ES-I3 (cell line): ENCODE measurements at regions not wholly inside any gene's neighbourhood (a gene's known extent, or its start where the extent isn't known, plus 50 kb on each side); places are given as distances from the start of the nearest gene placed in this dataset.

Experiments used
- H3K36me3 ChIP-seq: 2 replicates; pipeline ENCODE4 v1.6.1; 2013; ENCODE audit warnings: mild to moderate bottlenecking, low read length, control low read depth, moderate library complexity; ENCODE audit not compliant: insufficient read depth
- H3K4me1 ChIP-seq: 2 replicates; pipeline ENCODE4 v1.6.1; 2013; ENCODE audit warnings: mild to moderate bottlenecking, control low read depth, low read length; ENCODE audit not compliant: insufficient read depth
- H3K9ac ChIP-seq: 2 replicates; pipeline ENCODE4 v1.6.1; 2013; ENCODE audit warnings: low read depth, mild to moderate bottlenecking, low read length, moderate library complexity
- H3K9me3 ChIP-seq: 2 replicates; pipeline ENCODE4 v1.6.1; 2013; ENCODE audit warnings: mild to moderate bottlenecking, low read length, moderate library complexity; ENCODE audit not compliant: control insufficient read depth, insufficient read depth

DNA sequence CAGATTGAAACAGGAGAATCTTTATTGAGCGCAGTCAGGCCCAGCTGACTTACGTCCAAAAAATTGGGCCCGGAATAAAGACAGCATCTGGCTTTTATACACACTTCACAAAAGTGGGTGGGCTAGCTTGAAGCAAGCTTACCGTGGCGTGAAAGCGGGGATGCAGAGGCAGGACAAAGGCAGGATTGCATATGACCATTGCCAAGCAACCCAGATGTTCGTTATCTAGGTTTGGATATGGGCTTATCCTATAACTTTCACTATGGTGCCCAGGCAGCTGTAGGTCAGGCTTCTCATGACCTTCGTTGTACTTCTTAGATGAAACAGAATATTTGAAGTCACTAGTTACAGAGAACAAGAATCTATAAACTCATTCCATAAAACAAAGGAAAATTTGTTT lies 1575.6 kb upstream of the RAG2 start:
- Histone ChIP-seq H3K36me3 (no peaks in the 10 kb centered on the region), H3K4me1 (no peaks in the 10 kb centered on the region), H3K9me3 (no peaks in the 10 kb centered on the region), H3K9ac (no peak overlapping the region)

DNA sequence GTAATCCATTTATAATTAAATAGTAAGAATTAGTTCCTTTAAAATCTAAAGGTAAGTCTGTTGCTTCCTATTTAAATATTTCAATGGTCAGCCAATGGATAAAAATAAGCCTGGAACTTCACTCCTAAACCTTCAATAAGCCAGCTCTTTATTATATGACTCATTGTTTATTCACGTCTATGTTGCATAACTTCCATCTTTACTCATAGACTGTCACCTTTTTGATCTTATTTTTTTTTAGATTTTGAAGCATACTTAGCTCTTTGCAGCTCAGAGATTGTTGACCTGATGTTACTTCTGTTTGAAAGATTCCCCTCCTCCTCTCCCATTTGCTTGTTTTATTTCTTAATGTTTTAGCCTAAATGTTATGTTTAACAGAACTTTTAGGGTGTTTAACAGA lies 1571.2 kb upstream of the RAG2 start:
- Histone ChIP-seq H3K9ac (no peak overlapping the region), H3K36me3 (no peaks in the 10 kb centered on the region), H3K9me3 (no peaks in the 10 kb centered on the region), H3K4me1 (no peaks in the 10 kb centered on the region)

DNA sequence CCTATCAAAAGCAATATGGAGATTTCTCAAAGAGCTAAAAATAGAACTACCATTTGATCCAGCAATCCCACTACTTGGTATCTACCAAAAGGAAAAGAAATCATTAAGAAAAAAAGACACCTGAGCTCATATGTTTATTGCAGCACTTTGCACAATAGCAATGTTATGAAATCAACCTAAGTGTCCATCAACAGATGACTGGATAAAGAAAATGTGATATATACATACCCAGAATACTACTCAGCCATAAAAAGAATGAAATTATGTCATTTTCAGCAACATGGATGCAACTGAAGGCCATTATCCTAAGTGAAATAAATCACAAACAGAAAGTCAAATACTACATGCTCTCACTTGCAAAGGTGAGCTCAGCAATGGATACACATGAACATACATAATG lies 1565.5 kb upstream of the RAG2 start:
- Histone ChIP-seq H3K4me1 (no peaks in the 10 kb centered on the region), H3K36me3 (no peaks in the 10 kb centered on the region), H3K9me3 (no peaks in the 10 kb centered on the region), H3K9ac (no peak overlapping the region)

DNA sequence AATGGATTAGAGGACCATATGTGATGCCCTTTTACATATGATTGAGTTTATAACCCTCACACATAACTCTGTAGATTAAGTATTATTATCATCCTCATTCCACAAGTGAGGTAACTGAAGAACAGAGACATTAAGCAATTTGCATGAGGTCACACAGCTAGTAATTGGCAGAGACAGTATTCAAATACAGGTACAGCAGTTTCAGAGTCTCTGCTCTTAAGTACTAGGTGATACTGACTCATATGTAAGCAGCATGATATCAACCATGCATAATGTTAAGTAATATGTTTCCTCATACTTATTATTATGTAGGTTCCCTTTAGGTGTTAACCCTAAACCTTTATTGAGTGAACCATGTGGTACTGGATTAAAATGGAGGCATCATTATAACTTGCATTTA lies 1562.4 kb upstream of the RAG2 start:
- Histone ChIP-seq H3K4me1 (no peaks in the 10 kb centered on the region), H3K9me3 (no peaks in the 10 kb centered on the region), H3K36me3 (no peaks in the 10 kb centered on the region), H3K9ac (no peak overlapping the region)

DNA sequence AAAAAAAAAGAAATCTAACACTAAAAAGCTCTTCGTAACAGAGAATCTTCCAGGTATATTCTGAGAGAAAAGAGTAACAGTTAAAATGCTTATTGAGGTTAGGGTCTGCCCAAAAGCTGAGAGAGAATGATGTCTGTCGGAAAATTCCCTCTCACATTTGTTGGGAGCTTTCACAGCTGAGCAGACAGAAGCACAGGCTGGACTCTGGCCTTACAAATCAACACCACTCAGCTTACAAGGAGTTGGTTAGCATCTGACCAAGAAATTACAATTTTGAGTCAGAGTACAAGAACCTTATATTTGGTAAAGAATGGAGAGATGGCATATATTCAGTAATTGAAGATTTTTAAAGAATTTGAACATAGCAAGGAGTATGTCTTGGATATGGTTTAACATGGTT lies 1561.0 kb upstream of the RAG2 start:
- peaks cover 3% of the 10 kb centered on the region; the same call in 1 of the 2 replicates for H3K4me1 ChIP-seq
- no peaks in the 10 kb centered on the region for H3K36me3 ChIP-seq
- no peak overlapping the region for H3K9ac ChIP-seq
- H3K9me3 ChIP-seq = no peaks in the 10 kb centered on the region

DNA sequence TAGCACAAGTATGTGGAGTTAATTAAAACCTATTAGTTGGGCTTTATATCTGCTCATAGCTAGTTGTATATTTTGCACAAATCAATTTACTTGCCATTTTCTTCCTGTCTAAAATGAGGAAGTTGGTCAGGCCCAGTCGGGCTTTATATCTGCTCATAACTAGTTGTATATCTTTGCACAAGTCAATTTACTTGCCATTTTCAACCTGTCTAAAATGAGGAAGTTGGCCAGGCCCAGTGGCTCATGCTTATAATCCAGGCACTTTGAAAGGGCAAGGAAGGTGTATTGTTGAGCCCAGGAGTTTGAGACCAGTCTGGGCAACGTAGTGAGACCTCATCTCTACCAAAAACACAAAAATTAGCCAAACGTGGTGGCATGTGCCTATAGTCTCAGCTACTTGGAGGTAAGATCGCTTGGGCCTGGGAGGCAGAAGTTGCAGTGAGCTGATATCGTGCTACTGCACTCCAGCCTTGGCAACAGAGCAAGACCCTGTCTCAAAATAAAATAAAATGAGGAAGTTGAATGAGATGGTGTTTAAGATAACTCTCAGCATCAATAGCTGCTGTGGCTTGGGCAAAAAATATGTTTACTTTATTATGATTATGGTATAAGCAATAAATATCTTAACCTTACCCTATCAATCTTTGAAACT lies 1558.6 kb upstream of the RAG2 start:
- H3K9ac ChIP-seq = no peak overlapping the region
- no peaks in the 10 kb centered on the region for H3K36me3 ChIP-seq
- H3K4me1 ChIP-seq = peaks cover 14% of the 10 kb centered on the region; the same call in 1 of the 2 replicates
- no peaks in the 10 kb centered on the region for H3K9me3 ChIP-seq

DNA sequence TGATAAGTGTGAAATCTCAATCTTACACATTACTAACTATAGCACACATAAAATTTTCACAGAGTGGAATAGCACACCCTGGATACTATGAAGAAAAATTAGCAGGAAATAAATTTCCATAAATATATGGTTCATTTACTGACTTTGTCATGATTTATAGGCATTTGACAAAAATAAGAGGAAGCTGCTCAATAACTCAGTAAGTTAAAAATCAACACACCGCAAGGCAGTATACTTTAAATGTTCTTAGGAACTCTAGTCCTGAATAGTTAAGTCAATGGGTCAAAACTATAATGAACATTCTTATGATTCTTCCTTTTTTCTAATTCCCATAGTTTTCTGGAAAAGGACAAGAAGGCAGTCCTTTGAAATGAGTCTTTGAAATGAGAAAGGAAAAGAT lies 1557.8 kb upstream of the RAG2 start:
- peaks cover 14% of the 10 kb centered on the region; the same call in 1 of the 2 replicates for H3K4me1 ChIP-seq
- no peaks in the 10 kb centered on the region for H3K36me3 ChIP-seq
- H3K9ac ChIP-seq = no peak overlapping the region
- H3K9me3 ChIP-seq = no peaks in the 10 kb centered on the region

DNA sequence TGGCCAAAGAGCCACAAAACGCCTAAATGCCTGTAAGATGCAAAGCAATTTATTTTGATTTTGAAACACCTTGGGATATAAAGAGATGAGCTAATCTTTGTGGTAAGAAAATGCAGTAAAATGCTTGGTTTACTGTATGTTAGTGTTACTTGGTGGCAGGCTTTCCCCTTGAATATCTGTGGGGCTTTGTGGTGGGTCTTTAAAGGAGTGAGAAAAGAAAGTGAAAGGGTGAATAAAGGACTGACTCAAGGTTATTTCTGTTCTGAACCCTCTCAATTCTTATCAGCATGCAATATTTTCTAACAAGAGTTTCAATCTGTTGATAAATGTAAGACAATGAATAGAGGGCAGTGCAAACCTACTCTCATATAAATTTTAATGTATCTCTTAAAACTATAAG lies 1555.9 kb upstream of the RAG2 start:
- Histone ChIP-seq H3K9ac (no peak overlapping the region), H3K4me1 (peaks cover 14% of the 10 kb centered on the region; the same call in 1 of the 2 replicates), H3K9me3 (no peaks in the 10 kb centered on the region), H3K36me3 (no peaks in the 10 kb centered on the region)

DNA sequence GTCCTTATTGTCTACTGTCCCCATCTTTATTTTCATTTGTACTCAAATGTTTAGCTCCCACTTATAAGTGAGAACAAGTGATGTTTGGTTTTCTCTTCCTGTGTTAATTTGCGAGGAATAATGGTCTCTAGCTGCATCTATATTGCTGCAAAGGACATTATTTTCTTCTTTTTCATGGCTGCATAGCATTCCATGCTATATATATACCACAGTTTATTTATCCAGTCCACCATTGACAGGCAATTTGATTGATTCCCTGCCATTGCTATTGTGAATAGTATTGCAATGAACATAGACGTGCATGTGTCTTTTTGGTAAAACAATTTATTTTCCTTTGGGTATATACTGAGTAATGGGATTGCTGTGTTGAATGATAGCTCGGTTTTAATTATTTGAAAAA lies 1545.8 kb upstream of the RAG2 start:
- H3K36me3 ChIP-seq = no peaks in the 10 kb centered on the region

DNA sequence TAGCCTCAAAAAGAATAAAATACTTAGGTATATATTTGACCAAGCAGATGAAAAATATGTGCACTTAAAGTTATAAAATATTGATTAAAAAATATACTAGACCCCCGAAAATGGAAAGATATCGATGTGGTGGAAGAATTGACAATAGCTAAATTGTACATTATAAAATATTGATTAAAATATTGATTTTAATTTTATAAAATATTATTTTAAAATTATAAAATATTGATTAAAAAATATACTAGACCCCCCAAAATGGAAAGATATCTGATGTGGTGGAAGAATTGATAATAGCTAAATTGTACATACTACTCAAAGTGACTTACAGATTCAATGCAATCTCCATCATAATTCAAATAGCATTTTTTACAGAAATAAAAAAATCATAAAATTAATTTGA lies 1540.9 kb upstream of the RAG2 start:
- Histone ChIP-seq H3K9me3 (no peaks in the 10 kb centered on the region), H3K36me3 (no peaks in the 10 kb centered on the region), H3K9ac (no peak overlapping the region), H3K4me1 (peaks cover 3% of the 10 kb centered on the region; the same call in 1 of the 2 replicates)

More for the DNA sequence above, 1545.8 kb upstream of the RAG2 start:
- Histone ChIP-seq H3K4me1 (no peaks in the 10 kb centered on the region), H3K9me3 (no peaks in the 10 kb centered on the region), H3K9ac (no peak overlapping the region)

DNA sequence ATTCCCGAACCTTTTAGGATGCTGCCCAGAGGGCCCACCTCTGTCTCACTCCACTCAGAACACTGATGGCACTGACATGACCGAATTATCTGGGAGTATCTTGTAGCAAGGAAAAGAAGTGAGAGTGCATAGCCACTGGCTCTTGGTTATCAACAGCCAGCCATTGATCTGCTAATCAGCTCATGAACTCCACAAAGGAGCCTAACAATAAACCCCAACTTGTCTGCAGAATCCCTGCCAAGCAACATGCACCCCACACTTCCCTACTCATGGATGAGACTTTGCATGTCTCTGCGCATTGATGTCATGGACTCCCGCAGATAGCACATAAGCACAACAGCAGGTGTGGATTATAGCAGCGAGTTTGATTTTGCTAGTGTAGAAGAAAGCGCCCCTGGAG lies 1538.9 kb upstream of the RAG2 start:
- Histone ChIP-seq H3K4me1 (peaks cover 3% of the 10 kb centered on the region; the same call in 1 of the 2 replicates), H3K9ac (no peak overlapping the region), H3K9me3 (no peaks in the 10 kb centered on the region), H3K36me3 (no peaks in the 10 kb centered on the region)

DNA sequence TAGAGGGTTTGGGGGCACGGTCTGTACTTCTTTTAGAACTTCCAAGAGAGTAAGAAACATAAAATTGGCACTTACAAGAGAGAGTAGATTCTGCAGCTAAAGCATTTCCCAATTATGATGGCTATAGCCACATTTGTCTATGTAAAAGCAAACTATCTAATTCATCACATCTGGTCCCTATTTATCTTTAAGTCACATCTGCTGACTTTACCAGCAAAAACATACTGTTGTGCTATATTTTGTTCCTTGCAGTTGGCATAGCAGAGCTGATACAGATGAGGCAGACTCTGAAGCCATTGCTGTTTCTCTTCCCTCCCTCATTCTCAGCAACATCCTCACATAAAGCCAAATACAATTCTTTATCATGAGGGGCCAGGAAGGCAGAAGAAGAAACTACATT lies 1533.5 kb upstream of the RAG2 start:
- H3K36me3 ChIP-seq = no peaks in the 10 kb centered on the region
- no peaks in the 10 kb centered on the region for H3K9me3 ChIP-seq
- H3K9ac ChIP-seq = no peak overlapping the region
- H3K4me1 ChIP-seq = peaks cover 13% of the 10 kb centered on the region; the same call in 1 of the 2 replicates

DNA sequence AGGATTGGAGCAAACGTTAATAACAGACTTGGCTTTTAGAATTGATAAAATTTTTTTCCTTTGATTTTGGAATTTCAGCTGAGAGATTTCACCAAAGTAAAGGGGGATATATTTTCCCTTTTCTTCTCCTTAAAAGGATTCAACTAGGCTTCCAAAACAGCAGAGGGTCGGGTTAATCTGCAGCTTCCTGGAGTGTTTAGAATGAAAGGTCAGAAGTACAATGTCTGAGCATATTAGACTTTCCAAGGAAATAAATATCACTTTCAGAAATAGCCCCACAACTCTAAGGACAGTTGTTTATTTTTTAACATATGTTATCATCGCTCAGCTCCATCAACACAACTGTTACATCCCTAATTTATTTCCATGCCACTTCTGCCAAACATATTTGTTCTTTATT lies 1532.9 kb upstream of the RAG2 start:
- no peaks in the 10 kb centered on the region for H3K36me3 ChIP-seq
- peaks cover 13% of the 10 kb centered on the region; the same call in 1 of the 2 replicates for H3K4me1 ChIP-seq
- H3K9me3 ChIP-seq = no peaks in the 10 kb centered on the region
- no peak overlapping the region for H3K9ac ChIP-seq

DNA sequence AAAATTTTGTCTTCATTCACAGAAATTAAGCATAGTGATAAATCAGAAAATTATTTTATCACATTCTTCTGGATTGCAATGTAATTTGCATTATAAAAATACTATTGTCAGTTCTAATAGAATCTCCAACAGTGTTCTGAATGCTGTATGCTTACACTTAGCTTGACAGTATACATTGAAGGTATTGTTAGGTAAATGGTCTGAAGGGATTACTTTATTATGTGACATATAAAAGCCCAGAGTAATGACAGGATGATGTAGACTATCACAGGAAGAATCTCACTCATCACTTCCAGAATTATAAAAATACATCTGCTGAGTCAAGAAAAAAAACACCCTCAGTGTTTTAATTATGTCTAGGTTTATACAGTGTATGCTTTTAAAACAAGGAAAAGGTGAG lies 1532.5 kb upstream of the RAG2 start:
- Histone ChIP-seq H3K4me1 (peaks cover 13% of the 10 kb centered on the region; the same call in 1 of the 2 replicates), H3K36me3 (no peaks in the 10 kb centered on the region), H3K9me3 (no peaks in the 10 kb centered on the region), H3K9ac (no peak overlapping the region)

DNA sequence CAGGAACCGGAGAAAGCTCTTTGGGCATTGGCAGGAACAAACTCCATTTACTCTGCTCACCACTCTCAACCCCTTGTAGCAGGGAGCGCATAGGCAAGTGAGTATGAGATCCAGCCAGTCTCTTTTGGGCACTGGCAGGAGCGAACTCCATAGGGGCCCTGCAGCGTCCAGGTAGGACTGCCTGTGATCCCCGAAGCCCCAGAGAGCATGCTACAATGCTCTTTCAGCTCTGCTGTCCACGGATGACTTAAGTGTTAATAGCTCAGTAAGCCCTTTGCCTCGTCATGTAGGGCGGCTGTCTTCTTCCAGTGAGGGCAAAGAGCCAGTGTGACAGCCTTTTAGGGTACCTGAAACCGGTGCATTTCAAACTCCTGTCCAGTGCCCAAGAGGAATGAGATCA lies 1525.6 kb upstream of the RAG2 start:
- no peaks in the 10 kb centered on the region for H3K9me3 ChIP-seq
- no peaks in the 10 kb centered on the region for H3K36me3 ChIP-seq
- H3K9ac ChIP-seq = no peak overlapping the region
- H3K4me1 ChIP-seq = no peaks in the 10 kb centered on the region
